G401.6 (cell line): ENCODE measurements at regions not wholly inside any gene's neighbourhood (a gene's known extent, or its start where the extent isn't known, plus 50 kb on each side); places are given as distances from the start of the nearest gene placed in this dataset.
"Not testable (repeated sequence)": the region's sequence is repeated elsewhere in the genome, so short reads cannot be mapped to it uniquely, and the experiment has no call there.

Experiments used
- FAIRE-seq: peaks from 2 replicates; lab custom pipeline; 2012; peaks lifted over from hg19 to GRCh38; lab: Jason Lieb, UNC

- FAIRE-seq: no peak
Measured at GRCh38 chr4:137468836-137469235, 63.5 kb downstream of the PCDH18 start.

GRCh38 chr4:137467537-137467936 lies 64.8 kb downstream of the PCDH18 start:
- no peak for FAIRE-seq

GRCh38 chr4:137463377-137464003 lies 68.8 kb downstream of the PCDH18 start:
- no peak for FAIRE-seq

- no peak for FAIRE-seq
Measured at GRCh38 chr4:137455647-137456321, 76.5 kb downstream of the PCDH18 start.

GRCh38 chr4:137454767-137455166 lies 77.5 kb downstream of the PCDH18 start:
- FAIRE-seq: no peak

GRCh38 chr4:137452799-137453198 lies 79.5 kb downstream of the PCDH18 start:
- FAIRE-seq: no peak

- FAIRE-seq: no peak
Measured at GRCh38 chr4:137451172-137451825, 81.0 kb downstream of the PCDH18 start.

- no peak for FAIRE-seq
Measured at GRCh38 chr4:137448402-137448801, 83.9 kb downstream of the PCDH18 start.

- no peak for FAIRE-seq
Measured at GRCh38 chr4:137446071-137446470, 86.2 kb downstream of the PCDH18 start.

- FAIRE-seq: no peak
Measured at GRCh38 chr4:137443031-137443800, 89.1 kb downstream of the PCDH18 start.

GRCh38 chr4:137432446-137433311 lies 99.6 kb downstream of the PCDH18 start:
- FAIRE-seq: no peak

- no peak for FAIRE-seq
Measured at GRCh38 chr4:137430171-137430570, 102.1 kb downstream of the PCDH18 start.

GRCh38 chr4:137427411-137427810 lies 104.9 kb downstream of the PCDH18 start:
- FAIRE-seq: no peak

GRCh38 chr4:137425281-137425680 lies 107.0 kb downstream of the PCDH18 start:
- FAIRE-seq: no peak

- no peak for FAIRE-seq
Measured at GRCh38 chr4:137422666-137423065, 109.6 kb downstream of the PCDH18 start.

- no peak for FAIRE-seq
Measured at GRCh38 chr4:137421796-137422195, 110.5 kb downstream of the PCDH18 start.

GRCh38 chr4:137420901-137421396 lies 111.3 kb downstream of the PCDH18 start:
- no peak for FAIRE-seq

- no peak for FAIRE-seq
Measured at GRCh38 chr4:137417676-137418075, 114.6 kb downstream of the PCDH18 start.

- no peak for FAIRE-seq
Measured at GRCh38 chr4:137414802-137415201, 117.5 kb downstream of the PCDH18 start.

- FAIRE-seq: no peak
Measured at GRCh38 chr4:137408527-137409177, 123.6 kb downstream of the PCDH18 start.

- FAIRE-seq: not testable (repeated sequence)
Measured at GRCh38 chr4:137405833-137406232, 126.5 kb downstream of the PCDH18 start.
